Adrenal gland (tissue), 9 donors: ENCODE measurements at regions not wholly inside any gene's neighbourhood (a gene's known extent, or its start where the extent isn't known, plus 50 kb on each side); places are given as distances from the start of the nearest gene placed in this dataset.

Source experiments
- DNase-seq, 7 donors: peaks; one replicate each; pipeline ENCODE4 v3.0.0-alpha.2; 2019 to 2020
- H3K27ac ChIP-seq, 5 donors: fragments of 200-600 bp; sonication (generic) in 4 of 5; 1 replicate in 3 of 5; 2 replicates in 2 of 5; pipeline versions ENCODE4 v1.5.1 to v1.8.0; 2016 to 2020; ENCODE audit warnings: mild to moderate bottlenecking in 1 of 5
- H3K27me3 ChIP-seq: fragments of 200-600 bp; 2 replicates; pipeline ENCODE4 v1.8.0; 2021
- H3K36me3 ChIP-seq, 2 donors: fragments of 200-600 bp; replicated peaks in 1 of 2; 1 replicate in 1 of 2; 2 replicates in 1 of 2; pipeline versions ENCODE4 v1.5.1 to v1.8.0; 2018 to 2022
- H3K4me1 ChIP-seq, 2 donors: fragments of 200-600 bp; replicated peaks in 1 of 2; 1 replicate in 1 of 2; 2 replicates in 1 of 2; pipeline versions ENCODE4 v1.5.1 to v1.8.0; 2018 to 2021
- H3K4me3 ChIP-seq, 4 donors: fragments of 200-600 bp; sonication (generic) in 3 of 4; one replicate each; pipeline ENCODE4 v1.5.1; 2016 to 2018
- H3K9me3 ChIP-seq, 3 donors: fragments of 200-600 bp; sonication (generic) in 1 of 3; replicated peaks in 1 of 3; 1 replicate in 2 of 3; 2 replicates in 1 of 3; pipeline versions ENCODE4 v1.5.1 to v1.8.0; 2016 to 2021
- POLR2A ChIP-seq, 2 donors: fragments of 450-650 bp; IDR thresholded peaks; one replicate each; pipeline ENCODE4 v1.6.1; 2017; ENCODE audit warnings: antibody characterized with exemption in 2 of 2, mild to moderate bottlenecking in 2 of 2, moderate library complexity in 1 of 2
- WGBS, 4 donors: extraction: QIAGEN DNeasy Blood & Tissue Kit in 2 of 4; methylation state at CpG; one replicate each; pipeline versions ENCODE4 v1.1.5 to v1.1.7; 2013 to 2017; 5-methylcytosine and 5-hydroxymethylcytosine counted together
- intact Hi-C, 2 donors: fragments of 100-400 bp; cut with DNase I; formaldehyde crosslinking; loops; one replicate each; pipeline versions ENCODE4 v1.14.1 to v1.15.0; 2022 to 2023
- TF ChIP-seq, protein P1 (sequence below), 6 experiments: fragments of 450-650 bp in 4 of 6; fragments of 200-600 bp in 2 of 6; sonication (generic) in 1 of 6; IDR thresholded peaks; 1 replicate in 5 of 6; 2 replicates in 1 of 6; pipeline versions ENCODE4 v1.5.1 to v1.8.0; 2016 to 2021; ENCODE audit warnings: antibody characterized with exemption in 6 of 6, mild to moderate bottlenecking in 2 of 6, moderate library complexity in 1 of 6
- donor health status: healthy with polysubstance abuse.
- donor health status: Bipolar disorder and iron deficiency.
- donor health status: DM: yes; HTN: yes; CAD: no.
- donor health status: DM: no; HTN: no; CAD: no.
- donor health status: DM: no; HTN: no; CAD: no.

DNA sequence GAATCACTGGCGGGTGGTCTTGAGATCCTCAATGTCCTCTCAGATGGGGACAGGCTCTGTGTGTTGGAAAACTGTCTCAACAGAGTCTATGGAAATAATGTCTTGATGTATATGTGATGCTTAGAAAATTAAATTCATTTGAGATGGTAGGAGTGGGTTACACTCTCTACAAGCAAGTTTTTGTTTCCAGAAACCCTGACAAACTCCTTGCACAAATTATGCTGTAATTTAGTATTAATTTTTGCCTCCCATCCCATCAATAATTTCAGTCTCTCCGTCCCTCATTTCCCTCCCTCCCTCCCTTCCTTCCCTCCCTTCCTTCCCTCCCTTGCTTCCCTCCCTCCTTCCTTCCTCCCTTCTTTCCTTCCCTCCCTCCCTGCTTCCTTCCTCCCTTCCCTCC lies 488.0 kb upstream of the C16orf82 start:
- no peaks in the 10 kb centered on the region for H3K36me3 ChIP-seq
- intact Hi-C loops = no loop called here
- no peak overlapping the region for H3K27ac ChIP-seq
- TF ChIP-seq, protein P1, sequence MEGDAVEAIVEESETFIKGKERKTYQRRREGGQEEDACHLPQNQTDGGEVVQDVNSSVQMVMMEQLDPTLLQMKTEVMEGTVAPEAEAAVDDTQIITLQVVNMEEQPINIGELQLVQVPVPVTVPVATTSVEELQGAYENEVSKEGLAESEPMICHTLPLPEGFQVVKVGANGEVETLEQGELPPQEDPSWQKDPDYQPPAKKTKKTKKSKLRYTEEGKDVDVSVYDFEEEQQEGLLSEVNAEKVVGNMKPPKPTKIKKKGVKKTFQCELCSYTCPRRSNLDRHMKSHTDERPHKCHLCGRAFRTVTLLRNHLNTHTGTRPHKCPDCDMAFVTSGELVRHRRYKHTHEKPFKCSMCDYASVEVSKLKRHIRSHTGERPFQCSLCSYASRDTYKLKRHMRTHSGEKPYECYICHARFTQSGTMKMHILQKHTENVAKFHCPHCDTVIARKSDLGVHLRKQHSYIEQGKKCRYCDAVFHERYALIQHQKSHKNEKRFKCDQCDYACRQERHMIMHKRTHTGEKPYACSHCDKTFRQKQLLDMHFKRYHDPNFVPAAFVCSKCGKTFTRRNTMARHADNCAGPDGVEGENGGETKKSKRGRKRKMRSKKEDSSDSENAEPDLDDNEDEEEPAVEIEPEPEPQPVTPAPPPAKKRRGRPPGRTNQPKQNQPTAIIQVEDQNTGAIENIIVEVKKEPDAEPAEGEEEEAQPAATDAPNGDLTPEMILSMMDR (IDR thresholded peaks at IDR 0.05) = no peak
- TF ChIP-seq POLR2A (IDR thresholded peaks at IDR 0.05) = no peak
- no peaks in the 10 kb centered on the region for H3K4me1 ChIP-seq
- H3K27me3 ChIP-seq = no peaks in the 10 kb centered on the region
- H3K9me3 ChIP-seq = no peaks in the 10 kb centered on the region
- no peak for DNase-seq
- H3K4me3 ChIP-seq = no peak overlapping the region
- 45 to 74% (median 62%) methylated on average over 2 of the region's 2 CpGs for WGBS, 4 donors

DNA sequence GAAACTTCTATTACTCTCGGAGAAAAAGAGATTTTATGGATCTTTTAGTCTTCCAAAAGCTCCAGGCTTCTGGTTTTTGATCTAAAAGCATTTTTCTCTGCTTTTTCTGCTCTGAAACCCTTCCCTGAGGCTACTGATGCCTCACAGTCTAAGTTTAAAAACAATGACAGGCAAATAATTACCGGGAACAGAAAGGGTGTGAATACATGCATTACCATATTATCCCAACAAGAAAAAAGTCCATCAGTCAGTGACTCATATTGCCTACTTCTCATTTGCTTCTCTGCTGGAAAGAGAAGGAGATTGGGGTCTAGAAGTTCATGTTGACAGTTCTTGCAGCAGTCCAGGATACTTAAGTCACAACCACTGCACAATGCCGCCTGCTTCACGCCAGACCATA lies 482.9 kb upstream of the C16orf82 start:
- no peaks in the 10 kb centered on the region for H3K4me1 ChIP-seq
- no peaks in the 10 kb centered on the region for H3K9me3 ChIP-seq
- no peak overlapping the region for H3K4me3 ChIP-seq
- TF ChIP-seq POLR2A (IDR thresholded peaks at IDR 0.05) = no peak
- TF ChIP-seq, protein P1 (IDR thresholded peaks at IDR 0.05) = no peak
- intact Hi-C loops = no loop called here
- WGBS, 4 donors = 73 to 89% (median 80%) methylated on average over 4 of the region's 4 CpGs
- H3K27ac ChIP-seq = no peak overlapping the region
- no peaks in the 10 kb centered on the region for H3K36me3 ChIP-seq
- DNase-seq = no peak
- no peaks in the 10 kb centered on the region for H3K27me3 ChIP-seq

DNA sequence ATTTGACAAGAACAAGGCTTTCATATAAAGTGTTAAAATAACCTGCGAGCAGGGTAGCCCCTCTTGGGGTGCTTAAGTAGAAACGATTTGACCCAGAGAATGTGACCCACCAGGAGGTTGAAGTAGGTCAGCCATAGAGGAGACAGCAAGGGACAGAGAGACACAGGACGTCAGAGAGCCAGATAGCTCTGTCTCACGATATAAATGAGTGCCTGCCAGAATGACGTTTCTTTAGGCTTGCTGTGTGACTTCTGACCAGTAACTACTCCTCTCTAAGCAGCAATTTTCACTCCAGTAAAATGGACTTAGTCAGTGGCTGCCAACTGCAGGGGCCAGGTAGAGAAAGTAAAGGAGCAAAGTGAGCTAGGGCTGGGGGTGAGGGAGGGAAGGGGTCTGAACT lies 473.0 kb upstream of the C16orf82 start:
- no peak for DNase-seq
- Histone ChIP-seq H3K4me3 (no peak overlapping the region), H3K9me3 (no peaks in the 10 kb centered on the region), H3K36me3 (no peaks in the 10 kb centered on the region), H3K27me3 (no peaks in the 10 kb centered on the region), H3K27ac (no peak overlapping the region), H3K4me1 (no peaks in the 10 kb centered on the region)
- TF ChIP-seq, protein P1 (IDR thresholded peaks at IDR 0.05) = no peak
- TF ChIP-seq POLR2A (IDR thresholded peaks at IDR 0.05) = no peak
- intact Hi-C loops = no loop called here
- WGBS, 4 donors = 21 to 32% (median 25%) methylated on average over 5 of the region's 5 CpGs

DNA sequence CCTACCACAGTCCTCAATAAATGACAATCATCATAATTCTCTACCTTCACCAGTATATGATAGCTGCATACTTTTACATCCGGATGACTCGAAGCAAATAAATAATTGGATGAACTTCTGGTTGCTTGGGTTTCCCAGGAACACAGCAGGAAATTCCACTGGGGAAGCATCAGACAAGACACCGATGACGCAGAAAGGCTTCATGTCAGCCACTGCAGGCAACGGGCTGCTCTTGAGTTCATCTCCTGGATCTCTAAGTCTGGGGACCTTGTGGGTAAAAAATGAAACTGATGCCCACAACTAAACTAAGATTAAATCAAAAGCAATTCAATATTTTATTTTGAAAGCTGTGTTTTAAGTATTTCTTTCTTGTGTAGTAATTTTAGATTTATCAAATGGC lies 472.1 kb upstream of the C16orf82 start:
- H3K27ac ChIP-seq = no peak overlapping the region
- intact Hi-C loops = no loop called here
- no peaks in the 10 kb centered on the region for H3K9me3 ChIP-seq
- WGBS, 4 donors = 76 to 81% (median 76%) methylated on average over 5 of the region's 5 CpGs
- no peak for DNase-seq
- TF ChIP-seq, protein P1 (IDR thresholded peaks at IDR 0.05) = no peak
- no peak for TF ChIP-seq POLR2A (IDR thresholded peaks at IDR 0.05)
- H3K4me3 ChIP-seq = no peak overlapping the region
- no peaks in the 10 kb centered on the region for H3K4me1 ChIP-seq
- H3K36me3 ChIP-seq = no peaks in the 10 kb centered on the region
- no peaks in the 10 kb centered on the region for H3K27me3 ChIP-seq
